ENCODE measurements at regions not wholly inside any gene's neighbourhood (a gene's known extent, or its start where the extent isn't known, plus 50 kb on each side); places are given as distances from the start of the nearest gene placed in this dataset.

- DNase-seq = no peak
Observed at GRCh38 chr10:10865913-10866312, 151.8 kb upstream of the CELF2 start.

- no peak for DNase-seq
Observed at GRCh38 chr10:10869592-10869991, 148.1 kb upstream of the CELF2 start.

GRCh38 chr10:10870523-10871241, 147.0 kb upstream of the CELF2 start:
- DNase-seq = no peak

- no peak for DNase-seq
Observed at GRCh38 chr10:10871352-10871751, 146.3 kb upstream of the CELF2 start.

- DNase-seq = no peak
Observed at GRCh38 chr10:10872035-10872673, 145.5 kb upstream of the CELF2 start.

- no peak for DNase-seq
Observed at GRCh38 chr10:10872764-10873163, 144.9 kb upstream of the CELF2 start.

- DNase-seq = no peak
Observed at GRCh38 chr10:10873289-10873688, 144.4 kb upstream of the CELF2 start.

- no peak for DNase-seq
Observed at GRCh38 chr10:10873915-10874314, 143.8 kb upstream of the CELF2 start.

GRCh38 chr10:10878963-10879362, 138.7 kb upstream of the CELF2 start:
- no peak for DNase-seq

- no peak for DNase-seq
Observed at GRCh38 chr10:10881117-10881813, 136.4 kb upstream of the CELF2 start.

GRCh38 chr10:10883737-10884136, 133.9 kb upstream of the CELF2 start:
- no peak for DNase-seq

GRCh38 chr10:10886861-10887531, 130.7 kb upstream of the CELF2 start:
- no peak for DNase-seq

GRCh38 chr10:10891124-10892082, 126.3 kb upstream of the CELF2 start:
- no peak for DNase-seq

- no peak for DNase-seq
Observed at GRCh38 chr10:10892290-10892875, 125.3 kb upstream of the CELF2 start.

GRCh38 chr10:10897400-10897799, 120.3 kb upstream of the CELF2 start:
- no peak for DNase-seq

- DNase-seq = no peak
Observed at GRCh38 chr10:10901906-10902305, 115.8 kb upstream of the CELF2 start.

GRCh38 chr10:10902951-10903350, 114.7 kb upstream of the CELF2 start:
- no peak for DNase-seq

GRCh38 chr10:10903620-10904019, 114.1 kb upstream of the CELF2 start:
- no peak for DNase-seq

- no peak for DNase-seq
Observed at GRCh38 chr10:10910634-10911033, 107.0 kb upstream of the CELF2 start.

- DNase-seq = no peak
Observed at GRCh38 chr10:10911035-10911434, 106.6 kb upstream of the CELF2 start.

- no peak for DNase-seq
Observed at GRCh38 chr10:10911471-10911921, 106.2 kb upstream of the CELF2 start.

- no peak for DNase-seq
Observed at GRCh38 chr10:10914144-10914543, 103.5 kb upstream of the CELF2 start.

All from activated gamma-delta T cell (primary cell).